COLO668 (cell line): ENCODE measurements at regions not wholly inside any gene's neighbourhood (a gene's known extent, or its start where the extent isn't known, plus 50 kb on each side); places are given as distances from the start of the nearest gene placed in this dataset.
"Not testable (repeated sequence)": the region's sequence is repeated elsewhere in the genome, so short reads cannot be mapped to it uniquely, and the experiment has no call there.

ENCODE experiments used
- DNase-seq: peaks from one replicate; lab custom pipeline; 2025; ENCODE audit not compliant: unreplicated experiment; lab: John Stamatoyannopoulos, UW

DNA sequence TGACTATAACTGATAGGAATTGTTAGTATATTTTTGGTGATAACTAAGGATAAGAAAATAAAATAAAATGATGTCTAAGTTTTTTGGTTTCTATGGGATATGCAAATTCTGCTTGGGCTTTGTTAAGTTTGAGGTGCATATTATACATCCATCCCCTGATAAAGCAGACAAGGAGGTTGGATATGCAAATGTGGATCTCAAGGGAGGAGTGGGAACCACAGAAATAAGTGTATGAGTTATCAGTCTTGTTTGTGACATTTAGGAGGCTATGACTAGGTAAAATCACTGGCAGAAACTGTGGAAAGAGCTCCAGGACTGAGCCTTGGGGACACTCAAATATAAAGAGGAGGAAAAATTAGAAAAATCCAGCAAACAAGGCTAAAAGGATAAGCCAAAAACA lies 719.4 kb downstream of the RERGL start:
- DNase-seq: no peak

DNA sequence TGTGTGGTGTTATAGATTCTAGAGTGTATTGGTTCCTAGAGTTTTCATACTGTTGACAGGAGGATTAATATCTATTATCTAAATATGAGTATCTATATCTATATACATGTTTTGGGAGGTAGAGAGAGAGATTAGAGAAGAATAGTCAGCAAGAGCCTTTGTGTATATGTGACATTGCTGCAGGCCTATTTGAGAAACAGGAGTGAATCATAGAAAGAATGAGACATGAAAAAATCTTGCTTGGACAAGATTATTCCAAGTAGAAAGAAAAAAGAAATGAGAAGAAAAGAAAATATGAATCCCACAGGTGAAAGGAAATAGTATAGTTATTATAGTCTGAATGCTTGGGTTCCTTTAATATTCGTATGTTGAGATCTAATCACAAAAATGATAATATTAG lies 720.4 kb downstream of the RERGL start:
- DNase-seq: no peak

DNA sequence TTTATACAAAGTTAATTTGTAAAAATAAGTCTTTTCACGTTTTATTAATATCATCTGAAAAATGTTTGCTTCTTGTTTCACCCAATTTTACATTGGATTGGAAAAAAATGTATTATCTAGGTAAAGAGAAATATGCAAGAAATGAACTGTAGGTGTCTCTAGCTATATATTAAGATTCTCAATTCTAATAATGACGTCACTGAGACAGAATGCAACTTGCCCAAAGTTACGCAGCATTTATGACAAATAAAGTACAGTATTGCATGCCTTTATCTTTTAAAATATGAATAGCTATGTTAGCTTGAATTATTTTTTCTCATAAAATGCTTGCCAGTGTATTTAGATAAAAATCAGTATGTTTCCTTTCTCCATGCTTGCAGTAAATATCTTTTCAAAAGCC lies 728.8 kb downstream of the RERGL start:
- no peak for DNase-seq

DNA sequence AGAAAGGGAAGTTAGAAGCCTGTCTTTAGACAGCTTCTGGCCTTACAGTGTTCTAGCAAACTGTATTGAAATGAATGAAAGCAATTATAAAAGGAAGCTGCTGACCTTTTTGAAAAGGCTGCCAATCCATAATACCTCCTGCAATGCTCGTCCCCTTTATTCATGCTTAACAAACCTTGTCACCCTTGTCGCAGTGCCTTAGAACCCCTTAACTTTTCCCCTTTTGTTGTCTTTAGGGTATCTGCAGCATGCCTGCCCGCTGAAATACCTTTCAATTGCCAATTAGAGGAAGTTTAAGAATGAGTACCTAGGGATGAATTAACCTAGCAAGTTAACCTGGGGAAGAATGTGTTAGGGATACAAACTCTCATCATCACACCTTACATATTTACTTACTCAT lies 731.2 kb downstream of the RERGL start:
- no peak for DNase-seq

DNA sequence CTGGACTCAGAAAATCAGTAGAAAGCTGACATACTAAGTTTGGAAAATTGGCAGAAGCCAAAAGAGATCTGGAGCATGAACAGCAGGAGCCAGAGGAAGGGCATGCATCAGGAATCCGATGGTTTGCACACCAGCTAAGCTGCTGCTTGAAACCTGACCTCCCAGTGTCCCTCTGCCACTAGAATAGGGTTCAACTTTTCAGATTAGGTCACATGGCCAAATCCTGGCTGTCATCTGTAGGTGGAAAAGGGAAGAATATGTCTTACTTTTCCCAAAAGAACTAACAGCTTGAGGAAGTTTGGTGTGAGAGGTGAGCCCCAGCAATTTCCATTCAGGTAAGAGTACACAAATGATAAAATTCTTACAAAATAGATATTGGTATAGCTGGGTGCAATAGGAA lies 732.6 kb downstream of the RERGL start:
- no peak for DNase-seq

DNA sequence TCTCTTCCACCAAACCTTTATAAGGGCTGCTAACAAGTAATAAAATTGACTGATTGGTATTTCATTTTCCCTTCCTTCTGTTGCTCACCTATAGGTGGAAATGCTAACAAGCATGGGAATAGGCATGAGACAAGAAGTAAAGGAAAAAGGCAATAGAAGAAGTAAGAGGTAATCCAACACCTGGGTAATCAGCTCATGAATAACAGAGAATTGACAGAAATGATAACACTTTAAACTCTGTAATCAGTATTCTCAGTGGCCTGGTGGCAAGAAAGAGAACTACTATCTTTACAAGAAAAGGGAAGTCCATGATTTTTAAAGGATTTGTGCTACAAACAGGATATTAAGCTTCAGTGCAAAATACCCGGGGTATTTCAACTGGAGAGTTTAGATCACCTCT lies 737.8 kb downstream of the RERGL start:
- no peak for DNase-seq

DNA sequence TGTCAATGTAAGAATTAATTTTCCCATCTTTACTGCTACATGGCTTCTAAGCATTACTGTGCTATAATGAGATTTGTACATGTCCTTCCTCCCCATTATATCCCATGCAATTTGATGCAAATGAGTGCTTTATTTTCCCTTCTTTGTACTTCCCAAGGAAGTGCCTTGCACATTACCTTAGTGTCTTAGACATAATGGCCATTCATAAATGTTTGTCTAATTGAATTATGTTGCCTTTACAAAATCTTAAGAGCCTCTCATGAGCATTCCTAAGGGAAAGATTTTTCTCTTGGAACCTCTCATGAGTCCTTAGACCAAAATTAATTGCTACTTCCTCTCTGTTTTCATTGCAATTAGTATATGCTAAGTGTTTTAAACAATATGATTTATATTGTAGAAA lies 741.7 kb downstream of the RERGL start:
- no peak for DNase-seq

DNA sequence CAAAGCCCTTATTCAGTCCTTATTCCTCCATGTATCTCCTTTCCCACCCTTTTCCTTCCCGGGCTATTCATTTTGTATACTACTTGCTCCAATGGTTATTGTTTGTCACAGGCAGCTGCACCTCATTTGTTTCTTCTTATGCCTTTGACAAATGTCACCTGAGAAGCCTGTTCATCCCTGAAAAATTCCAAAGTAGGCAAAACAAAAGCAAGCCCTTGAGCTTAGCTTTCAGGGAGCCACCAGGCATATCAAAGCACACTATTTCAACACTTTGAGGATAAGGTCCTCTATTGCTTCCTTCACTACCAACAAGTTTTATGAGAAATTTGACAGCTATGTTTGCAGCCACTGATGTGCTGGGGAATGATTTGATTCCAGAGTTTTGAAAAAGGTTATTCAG lies 738.7 kb upstream of the LMO3 start:
- no peak for DNase-seq

DNA sequence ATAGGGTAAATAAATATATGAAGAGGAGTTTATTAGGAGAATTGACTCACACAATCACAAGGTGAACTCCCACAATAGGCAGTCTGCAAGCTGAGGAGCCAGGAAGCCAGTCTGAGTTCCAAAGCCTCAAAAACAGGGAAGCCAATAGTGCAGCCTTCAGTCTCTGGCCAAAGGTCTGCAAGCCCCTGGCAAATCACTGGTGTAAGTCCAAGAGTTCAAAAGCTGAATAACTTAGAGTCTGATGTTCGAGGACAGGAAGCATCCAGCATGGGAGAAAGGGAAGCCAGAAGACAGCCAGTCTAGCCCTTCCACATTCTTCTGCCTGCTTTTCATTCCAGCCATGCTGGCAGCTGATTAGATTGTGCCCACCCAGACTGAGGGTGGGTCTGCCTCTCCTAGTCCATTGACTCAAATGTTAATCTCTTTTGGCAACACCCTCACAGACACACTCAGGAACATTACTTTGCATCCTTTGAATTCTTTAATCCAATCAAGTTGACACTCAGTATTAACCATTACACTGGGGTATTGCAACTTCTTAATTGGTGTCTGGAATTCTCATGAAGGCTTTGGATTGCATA lies 736.5 kb upstream of the LMO3 start:
- DNase-seq: no peak

DNA sequence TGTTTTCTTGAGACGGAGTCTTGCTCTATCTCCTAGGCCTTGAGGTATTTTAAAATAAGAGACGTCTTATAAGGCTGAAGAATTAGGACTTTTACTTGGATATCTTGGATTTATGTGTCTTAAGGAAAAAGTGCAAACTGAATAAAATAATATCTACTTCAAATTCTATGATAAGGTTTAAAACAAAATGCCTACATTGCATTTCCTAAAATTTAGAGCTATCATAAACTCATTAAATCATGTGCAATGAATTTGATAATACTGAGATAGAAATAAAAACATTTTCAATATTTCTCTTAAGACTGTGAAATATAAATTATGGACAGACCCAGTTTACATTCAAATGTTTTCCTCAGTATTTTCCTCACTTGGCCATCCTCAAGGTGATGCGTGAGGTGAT lies 729.5 kb upstream of the LMO3 start:
- no peak for DNase-seq

DNA sequence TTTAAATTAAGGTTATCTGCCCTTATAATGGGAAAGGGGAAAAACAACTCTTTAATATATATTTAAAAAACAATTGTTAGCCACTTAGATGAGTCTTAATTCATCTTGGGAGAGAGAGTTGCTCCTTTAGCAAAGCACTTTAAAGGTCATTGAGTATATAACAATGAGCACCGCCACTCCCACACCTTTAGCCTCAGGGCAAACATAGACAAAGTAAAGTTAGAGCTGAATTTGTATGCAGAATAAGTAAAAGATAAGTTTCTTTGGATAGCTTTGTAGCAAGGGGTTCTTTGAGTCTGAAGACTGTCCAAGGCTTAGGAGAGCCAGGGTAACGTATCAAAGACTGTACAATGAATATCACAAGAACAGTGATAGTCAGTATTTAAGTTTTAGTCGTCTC lies 728.8 kb upstream of the LMO3 start:
- no peak for DNase-seq

DNA sequence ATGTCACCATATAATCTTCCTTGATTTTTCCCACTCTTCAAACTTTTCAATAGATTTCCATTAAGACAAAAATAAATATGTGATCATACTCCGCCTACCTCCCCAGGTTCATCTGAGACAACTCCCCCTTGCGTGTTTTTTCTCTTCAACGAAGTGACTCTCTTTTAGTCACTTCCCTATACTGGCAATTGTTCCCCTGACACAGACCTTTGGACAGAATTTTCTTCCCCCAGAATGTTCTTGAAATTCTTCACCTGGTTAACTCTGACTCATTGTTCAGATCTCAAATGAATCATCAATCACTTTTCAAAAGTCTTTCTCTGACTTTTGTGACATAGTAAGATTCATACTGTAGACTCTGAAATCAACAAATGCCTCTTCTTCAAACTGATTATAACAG lies 727.3 kb upstream of the LMO3 start:
- no peak for DNase-seq

DNA sequence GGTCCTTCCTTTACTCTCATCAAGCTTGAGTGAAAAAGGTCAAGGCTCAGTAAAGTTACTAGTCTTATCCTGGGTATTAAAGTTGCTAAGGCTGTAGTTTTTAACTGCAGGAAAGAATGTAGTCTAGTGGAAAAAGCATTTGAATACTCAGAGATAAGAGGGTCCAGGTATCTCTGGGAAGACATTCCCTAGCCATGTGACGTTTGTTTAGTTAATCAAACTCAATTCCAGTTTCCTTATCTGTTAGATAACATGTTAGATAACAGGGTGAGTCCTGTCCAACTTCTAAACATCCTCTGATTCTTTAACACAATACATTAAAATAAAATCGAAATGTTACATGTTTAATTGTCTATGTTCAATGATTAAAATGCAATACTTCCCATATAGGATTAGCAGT lies 720.7 kb upstream of the LMO3 start:
- DNase-seq: no peak

DNA sequence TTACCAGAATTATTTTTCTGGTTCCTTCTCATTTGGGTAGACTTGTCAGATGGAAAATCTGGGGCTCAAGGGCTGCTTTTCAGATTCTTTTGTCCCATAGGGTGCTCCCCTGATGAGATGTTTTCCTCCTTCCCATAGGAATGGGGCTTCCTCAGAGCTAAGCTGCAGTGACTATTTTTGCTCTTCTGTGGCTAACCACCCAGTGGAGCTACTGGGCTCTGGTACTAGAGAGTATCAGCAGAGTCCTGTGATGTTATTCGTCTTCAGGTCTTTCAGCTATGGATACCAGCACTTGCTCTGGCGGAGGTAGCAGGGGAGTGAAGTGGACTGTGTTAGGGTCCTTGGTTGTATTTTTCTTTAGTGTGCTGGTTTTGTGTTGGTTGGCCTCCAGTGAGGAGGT lies 716.1 kb upstream of the LMO3 start:
- no peak for DNase-seq

DNA sequence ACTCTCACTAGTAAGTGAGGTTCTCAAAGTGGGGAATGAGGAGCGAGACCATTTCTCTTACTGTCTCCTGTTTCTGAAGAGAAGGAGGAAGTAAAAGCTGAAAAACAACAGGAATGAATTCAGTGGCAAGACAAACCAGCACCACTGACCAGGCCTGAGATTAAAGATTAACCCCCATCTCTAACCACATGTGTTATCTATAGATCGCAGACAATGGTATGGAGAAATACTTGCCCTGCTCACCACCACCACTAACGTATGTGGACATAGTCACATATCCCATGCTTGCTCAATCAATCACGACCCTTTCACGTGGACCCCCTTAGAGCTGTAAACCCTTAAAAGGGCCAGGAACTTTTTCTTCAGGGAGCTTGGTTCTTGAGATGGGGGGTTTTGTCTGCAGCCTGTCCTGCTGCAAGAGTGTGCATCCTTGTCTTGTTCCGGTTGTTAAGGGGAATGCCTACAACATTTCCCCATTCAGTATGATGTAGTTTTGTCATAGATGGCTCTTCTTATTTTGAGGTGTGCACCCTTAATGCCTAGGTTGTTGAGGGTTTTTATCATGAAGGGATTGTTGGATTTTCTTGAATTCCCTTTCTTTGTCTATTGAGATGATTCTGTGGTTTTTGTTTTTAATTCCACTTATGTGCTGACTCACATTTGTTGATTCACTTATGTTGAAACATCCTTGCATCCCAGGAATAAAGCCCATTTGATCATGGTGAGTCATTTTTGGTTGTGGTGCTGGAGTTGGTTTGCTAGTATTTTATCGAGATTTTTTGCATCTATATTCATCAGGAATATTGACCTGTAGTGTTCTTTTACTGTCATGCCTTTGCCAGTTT lies 698.8 kb upstream of the LMO3 start:
- DNase-seq: no peak

DNA sequence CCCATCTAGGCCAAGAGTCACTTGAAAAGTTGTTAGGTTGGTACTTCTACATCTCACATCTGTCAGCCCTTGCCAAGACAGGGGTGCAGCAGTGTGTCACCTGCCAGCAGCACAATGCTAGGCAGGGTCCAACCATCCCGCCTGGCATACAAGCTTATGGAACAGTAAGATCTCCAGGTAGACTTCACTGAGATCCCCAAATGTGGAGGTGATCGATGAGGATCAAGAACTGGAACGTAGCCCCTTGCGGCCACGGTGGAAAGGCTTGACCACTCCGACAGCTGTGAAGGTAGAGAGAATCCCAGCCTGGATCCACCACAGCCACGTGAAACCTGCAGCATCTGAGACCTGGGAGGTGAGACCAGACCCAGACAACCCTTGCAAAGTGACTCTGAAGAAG lies 696.0 kb upstream of the LMO3 start:
- DNase-seq: no peak

DNA sequence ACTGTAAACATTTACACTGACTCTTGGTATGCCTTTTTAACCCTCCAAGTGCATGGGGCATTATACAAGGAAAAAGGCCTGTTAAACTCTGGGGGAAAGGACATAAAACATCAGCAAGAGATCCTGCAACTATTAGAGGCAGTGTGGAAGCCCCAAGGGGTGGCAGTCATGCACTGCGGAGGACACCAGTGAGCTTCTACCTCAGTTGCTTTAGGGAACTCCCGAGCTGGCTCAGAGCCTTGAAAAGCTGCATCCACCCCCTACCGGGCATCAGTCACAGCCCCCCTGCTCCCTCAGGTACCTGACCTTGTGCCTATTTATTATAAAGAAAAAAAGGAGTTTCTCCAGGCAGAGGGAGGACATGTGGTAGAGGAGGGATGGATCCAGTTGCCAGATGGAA lies 695.6 kb upstream of the LMO3 start:
- DNase-seq: no peak

DNA sequence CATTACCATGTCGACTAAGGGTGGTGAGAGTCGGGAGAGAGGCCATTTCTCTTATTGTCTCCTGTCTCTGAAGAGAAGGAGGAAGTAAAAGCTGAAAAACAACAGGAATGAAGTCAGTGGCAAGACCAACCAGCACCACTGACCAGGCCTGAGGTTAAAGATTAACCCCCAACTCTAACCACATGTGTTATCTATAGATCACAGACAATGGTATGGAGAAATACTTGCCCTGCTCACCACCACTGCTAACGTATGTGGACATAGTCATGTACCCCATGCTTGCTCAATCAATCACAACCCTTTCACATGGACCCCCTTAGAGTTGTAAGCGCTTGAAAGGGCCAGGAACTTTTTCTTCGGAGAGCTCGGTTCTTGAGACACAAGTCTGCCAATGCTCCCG lies 690.9 kb upstream of the LMO3 start:
- DNase-seq: no peak

DNA sequence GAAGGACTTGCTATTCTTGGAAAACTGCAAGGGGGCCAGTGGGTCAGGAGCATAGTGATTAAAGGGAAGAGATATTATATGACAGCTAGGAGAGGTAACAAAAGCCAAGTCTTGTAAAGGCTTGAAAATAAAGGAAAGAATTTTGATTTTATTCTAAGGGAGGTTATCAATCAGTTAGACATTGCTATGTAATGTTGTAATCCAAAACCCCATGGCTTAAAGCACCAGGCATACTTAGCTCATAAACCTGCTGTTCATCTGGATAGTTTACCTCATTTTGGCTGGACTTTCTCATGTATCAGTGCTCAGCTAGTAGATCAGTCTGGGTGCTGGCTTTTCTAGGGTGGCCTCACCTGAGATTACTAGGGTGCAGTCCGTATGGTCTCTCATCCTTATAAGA lies 680.9 kb upstream of the LMO3 start:
- DNase-seq: no peak

DNA sequence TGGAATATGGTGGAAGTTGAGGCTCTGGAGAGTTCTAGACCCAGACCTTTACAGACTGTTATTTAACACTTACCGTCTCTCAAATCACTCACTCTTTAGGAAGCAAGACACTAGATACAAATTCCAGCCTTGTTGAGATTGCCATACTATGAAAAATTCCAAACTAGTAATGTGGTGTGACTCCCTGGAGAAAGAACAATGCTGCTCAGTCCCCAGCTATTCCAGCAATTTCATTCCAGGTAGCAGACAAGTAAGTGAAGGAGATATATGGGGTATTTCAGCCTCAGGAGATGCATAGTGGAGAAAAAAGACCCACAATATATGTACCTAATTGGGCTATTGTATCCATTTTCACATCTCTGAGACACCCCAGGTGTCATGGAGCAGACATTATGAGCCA lies 678.9 kb upstream of the LMO3 start:
- no peak for DNase-seq

DNA sequence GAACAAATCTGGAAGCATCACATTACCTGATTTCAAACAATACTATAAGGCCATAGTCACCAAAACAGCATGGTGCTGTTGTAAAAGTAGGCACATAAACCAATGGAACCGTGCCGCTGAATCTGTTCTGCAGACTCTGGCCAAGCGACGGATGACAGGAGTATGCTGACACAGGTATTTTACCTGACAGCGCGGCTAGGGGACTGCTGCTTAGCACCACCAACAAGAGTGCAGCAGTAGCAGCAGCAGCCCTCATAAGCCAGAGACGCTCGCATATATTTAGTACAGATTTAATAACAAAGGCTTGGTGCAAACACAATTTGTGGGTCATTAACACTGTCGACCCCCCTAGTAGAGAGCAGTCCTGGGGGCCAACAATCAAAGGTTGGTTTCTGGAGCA lies 677.6 kb upstream of the LMO3 start:
- no peak for DNase-seq

DNA sequence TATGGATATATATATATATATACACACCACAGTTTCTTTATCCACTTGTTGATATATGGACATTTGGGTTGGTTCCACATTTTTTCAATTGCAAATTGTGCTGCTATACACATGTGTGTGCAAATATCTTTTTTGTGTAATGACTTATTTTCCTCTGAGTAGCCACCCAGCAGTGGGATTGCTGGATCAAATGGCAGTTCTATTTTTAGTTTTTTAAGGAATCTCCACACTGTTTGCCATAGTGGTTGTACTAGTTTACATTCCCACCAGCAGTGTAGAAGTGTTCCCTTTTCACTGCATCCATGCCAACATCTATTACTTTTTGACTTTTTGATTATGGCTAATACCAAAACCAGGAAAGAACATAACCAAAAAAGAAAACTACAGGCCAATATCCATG lies 676.2 kb upstream of the LMO3 start:
- not testable (repeated sequence) for DNase-seq

DNA sequence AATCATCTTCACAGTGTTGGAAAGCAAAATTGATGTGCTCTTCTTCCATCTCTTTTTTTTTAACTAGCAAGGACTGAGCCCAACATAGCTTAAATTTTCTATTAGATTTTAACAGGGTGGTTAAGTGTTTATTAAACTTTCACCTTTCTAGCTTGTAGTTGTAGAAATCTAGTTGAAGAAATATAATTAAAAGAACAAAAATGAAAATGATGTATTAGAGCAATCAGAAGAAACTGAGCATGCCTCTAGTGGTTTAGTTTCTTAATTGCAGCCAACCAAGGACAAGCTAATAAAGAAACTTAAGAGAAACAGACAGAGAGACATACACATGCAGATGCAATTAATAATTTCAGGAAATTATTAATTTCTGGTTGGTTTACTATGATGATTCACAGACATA lies 673.0 kb upstream of the LMO3 start:
- no peak for DNase-seq
